SK-N-SH (cell line): ENCODE measurements at regions not wholly inside any gene's neighbourhood (a gene's known extent, or its start where the extent isn't known, plus 50 kb on each side); places are given as distances from the start of the nearest gene placed in this dataset.

ENCODE experiments used
- CTCF ChIA-PET: fragments of 300-600, 350-600 bp; formaldehyde crosslinking; extraction: SDS; loops from one replicate; lab custom pipeline; 2021; lab: Yijun Ruan, JAX
- POLR2A ChIA-PET: fragments of 350-600 bp; sonication (Branson Sonifier 250); formaldehyde crosslinking; extraction: SDS; loops from one replicate; lab custom pipeline; 2020; ENCODE audit warnings: antibody characterized with exemption, inconsistent platforms; lab: Yijun Ruan, JAX
- DNase-seq: peaks from one replicate; pipeline ENCODE4 v3.0.0; 2012
- H2AFZ ChIP-seq: fragments of 200-600 bp; sonication (generic); 2 replicates; pipeline ENCODE4 v1.8.1; 2016; ENCODE audit warnings: antibody characterized with exemption, mild to moderate bottlenecking, low read depth
- H3F3A ChIP-seq: fragments of 200-600 bp; sonication (generic); replicated peaks from 2 replicates; pipeline ENCODE3; 2016; ENCODE audit warnings: antibody characterized with exemption, mild to moderate bottlenecking; ENCODE audit not compliant: insufficient read depth
- H3K27ac ChIP-seq, 2 experiments: fragments of 200-500 bp in 1 of 2; fragments of 200-600 bp in 1 of 2; sonication (Bioruptor generic) in 1 of 2; sonication (generic), shearing (Covaris generic) in 1 of 2; 2 replicates each; pipeline versions ENCODE4 v1.5.1 to v1.6.1; 2014 to 2016; ENCODE audit warnings: low read depth in 2 of 2, inconsistent platforms in 1 of 2, low read length in 1 of 2, mild to moderate bottlenecking in 1 of 2, mixed read lengths in 1 of 2
- H3K27me3 ChIP-seq: fragments of 200-600 bp; sonication (generic), shearing (Covaris generic); 2 replicates; pipeline ENCODE4 v1.6.1; 2016; ENCODE audit warnings: mixed run types; ENCODE audit not compliant: insufficient read depth
- H3K36me3 ChIP-seq, 2 experiments: fragments of 200-500 bp in 1 of 2; fragments of 200-600 bp in 1 of 2; sonication (Bioruptor generic) in 1 of 2; sonication (generic) in 1 of 2; replicated peaks in 1 of 2; 2 replicates each; pipeline versions ENCODE3 to v1.5.1; 2014 to 2016; ENCODE audit warnings: low read length in 1 of 2, mild to moderate bottlenecking in 1 of 2; ENCODE audit not compliant: insufficient read depth in 2 of 2, control insufficient read depth in 1 of 2
- H3K4me1 ChIP-seq, 2 experiments: fragments of 200-500 bp in 1 of 2; fragments of 200-600 bp in 1 of 2; sonication (Bioruptor generic) in 1 of 2; sonication (generic), shearing (Covaris generic) in 1 of 2; 2 replicates each; pipeline versions ENCODE4 v1.5.1 to v1.6.1; 2014 to 2016; ENCODE audit warnings: low read depth in 1 of 2, low read length in 1 of 2, mixed run types in 1 of 2; ENCODE audit not compliant: insufficient read depth in 2 of 2, control insufficient read depth in 1 of 2
- H3K4me2 ChIP-seq: fragments of 200-600 bp; sonication (generic), shearing (Covaris generic); 2 replicates; pipeline ENCODE4 v1.6.1; 2017; ENCODE audit warnings: mixed run types
- H3K4me3 ChIP-seq, 2 experiments: fragments of 200-500 bp in 1 of 2; fragments of 200-600 bp in 1 of 2; sonication (Bioruptor generic) in 1 of 2; sonication (generic), shearing (Covaris generic) in 1 of 2; 2 replicates each; pipeline versions ENCODE4 v1.5.1 to v1.8.1; 2014 to 2016; ENCODE audit warnings: low read depth in 2 of 2, inconsistent platforms in 1 of 2, low read length in 1 of 2, mild to moderate bottlenecking in 1 of 2, mixed read lengths in 1 of 2, moderate library complexity in 1 of 2
- H3K79me2 ChIP-seq: fragments of 200-600 bp; sonication (generic); 2 replicates; pipeline ENCODE4 v1.8.1; 2017; ENCODE audit warnings: mild to moderate bottlenecking; ENCODE audit not compliant: insufficient read depth
- H3K9ac ChIP-seq: fragments of 200-600 bp; sonication (generic); 2 replicates; pipeline ENCODE4 v1.6.1; 2017; ENCODE audit warnings: mixed run types
- H3K9me2 ChIP-seq: fragments of 200-600 bp; sonication (generic); 2 replicates; pipeline ENCODE4 v1.6.1; 2017; ENCODE audit warnings: mixed run types
- H3K9me3 ChIP-seq: fragments of 200-600 bp; sonication (generic); 2 replicates; pipeline ENCODE4 v1.6.1; 2017; ENCODE audit warnings: mixed run types, mild to moderate bottlenecking, moderate library complexity
- H4K20me1 ChIP-seq: fragments of 200-600 bp; sonication (generic); 2 replicates; pipeline ENCODE4 v1.6.1; 2017; ENCODE audit warnings: mild to moderate bottlenecking, mixed run types; ENCODE audit not compliant: insufficient read depth
- CTCF ChIP-seq: fragments of 200-600 bp; sonication (generic); IDR thresholded peaks from 2 replicates; pipeline ENCODE4 v1.6.1; 2017; ENCODE audit warnings: antibody characterized with exemption, mild to moderate bottlenecking, moderate library complexity
- FOSL2 ChIP-seq: IDR thresholded peaks from 2 replicates; pipeline ENCODE4 v1.4.0; 2012; ENCODE audit warnings: low read depth, mild to moderate bottlenecking, moderate library complexity, borderline replicate concordance
- GABPA ChIP-seq: IDR thresholded peaks from 2 replicates; pipeline ENCODE4 v1.4.0; 2012; ENCODE audit warnings: low read depth, mild to moderate bottlenecking
- GATA2 ChIP-seq: sonication (generic); formaldehyde crosslinking; IDR thresholded peaks from 2 replicates; pipeline ENCODE4 v1.5.0; 2020; ENCODE audit warnings: mild to moderate bottlenecking, missing genetic modification reagents
- JUND ChIP-seq: IDR thresholded peaks from 2 replicates; pipeline ENCODE4 v1.4.0; 2012
- MEF2A ChIP-seq: IDR thresholded peaks from 2 replicates; pipeline ENCODE4 v1.4.0; 2012; ENCODE audit warnings: low read depth, borderline replicate concordance
- MXI1 ChIP-seq: IDR thresholded peaks from 2 replicates; pipeline ENCODE4 v1.6.1; 2012; ENCODE audit warnings: mild to moderate bottlenecking, low read depth, low read length, improper control_type of control experiment
- NFIC ChIP-seq: IDR thresholded peaks from 2 replicates; pipeline ENCODE4 v1.4.0; 2012; ENCODE audit warnings: borderline replicate concordance
- NRF1 ChIP-seq: IDR thresholded peaks from 2 replicates; pipeline ENCODE4 v1.6.1; 2012; ENCODE audit warnings: low read depth, mild to moderate bottlenecking, low read length
- PBX3 ChIP-seq: IDR thresholded peaks from 2 replicates; pipeline ENCODE4; 2012
- RCOR1 ChIP-seq: fragments of 150-350 bp; IDR thresholded peaks from 2 replicates; pipeline ENCODE4 v1.6.1; 2017; ENCODE audit warnings: antibody characterized with exemption, low read length
- RXRA ChIP-seq: IDR thresholded peaks from 2 replicates; pipeline ENCODE4 v1.4.0; 2012; ENCODE audit warnings: low read depth, mild to moderate bottlenecking, borderline replicate concordance
- SIN3A ChIP-seq: IDR thresholded peaks from 2 replicates; pipeline ENCODE4 v1.6.1; 2012; ENCODE audit warnings: low read depth, mild to moderate bottlenecking, low read length, moderate library complexity, borderline replicate concordance
- TCF12 ChIP-seq: IDR thresholded peaks from 2 replicates; pipeline ENCODE4 v1.4.0; 2012
- TEAD4 ChIP-seq: IDR thresholded peaks from 2 replicates; pipeline ENCODE4 v1.4.0; 2012; ENCODE audit warnings: mild to moderate bottlenecking, borderline replicate concordance; ENCODE audit not compliant: insufficient read depth
- USF1 ChIP-seq: IDR thresholded peaks from 2 replicates; pipeline ENCODE4 v1.4.0; 2012; ENCODE audit warnings: low read depth, borderline replicate concordance
- USF2 ChIP-seq: fragments of 150-350 bp; IDR thresholded peaks from 2 replicates; pipeline ENCODE4 v1.6.1; 2017; ENCODE audit warnings: antibody characterized with exemption, low read length, low read depth, borderline replicate concordance
- YY1 ChIP-seq: IDR thresholded peaks from 2 replicates; pipeline ENCODE4 v1.4.0; 2012; ENCODE audit warnings: low read depth, mild to moderate bottlenecking
- ZBTB33 ChIP-seq: IDR thresholded peaks from 2 replicates; pipeline ENCODE4 v1.4.0; 2012; ENCODE audit warnings: low read depth, borderline replicate concordance
- WGBS: methylation state at CpG from one replicate; pipeline ENCODE4 v1.1.6; 2017; ENCODE audit warnings: low lambda C conversion rate; 5-methylcytosine and 5-hydroxymethylcytosine counted together

GRCh38 chr1:87914396-87914795 is 585.7 kb downstream of the LMO4 start:
- Histone ChIP-seq H3K9me2 (no peaks in the 10 kb centered on the region), H3K36me3 (no peaks in the 10 kb centered on the region), H3K27me3 (no peaks in the 10 kb centered on the region), H2AFZ (no peak overlapping the region), H4K20me1 (no peaks in the 10 kb centered on the region), H3K9me3 (0 out of 2 replicates have a peak, but pooled peaks cover 4% of the 10 kb centered on the region), H3K4me2 (no peak overlapping the region), H3K27ac (no peak overlapping the region), H3K4me3 (no peak overlapping the region), H3K4me1 (no peaks in the 10 kb centered on the region), H3K9ac (no peak overlapping the region), H3K79me2 (no peaks in the 10 kb centered on the region), H3F3A (no peaks in the 10 kb centered on the region)
- no peak for TF ChIP-seq YY1
- no peak for TF ChIP-seq ZBTB33
- TF ChIP-seq NFIC, result no peak
- TF ChIP-seq NRF1, result no peak
- TF ChIP-seq PBX3, result no peak
- TF ChIP-seq RCOR1, result no peak
- no peak for TF ChIP-seq USF2
- TF ChIP-seq MXI1, result no peak
- TF ChIP-seq TEAD4, result no peak
- no peak for TF ChIP-seq FOSL2
- TF ChIP-seq GABPA, result no peak
- TF ChIP-seq USF1, result no peak
- TF ChIP-seq GATA2 (CRISPR knock-in tag), result no peak
- TF ChIP-seq TCF12, result no peak
- no peak for DNase-seq
- POLR2A ChIA-PET, result no interaction called here
- CTCF ChIA-PET, result no interaction called here

- Histone ChIP-seq H4K20me1 (no peaks in the 10 kb centered on the region), H3K4me3 (no peak overlapping the region), H3K9ac (no peak overlapping the region), H3K9me2 (no peaks in the 10 kb centered on the region), H3K79me2 (no peaks in the 10 kb centered on the region), H3K27ac (no peak overlapping the region), H3K27me3 (no peaks in the 10 kb centered on the region), H3K4me2 (no peak overlapping the region), H3K36me3 (no peaks in the 10 kb centered on the region), H3K4me1 (no peaks in the 10 kb centered on the region), H3K9me3 (0 out of 2 replicates have a peak, but pooled peaks cover 4% of the 10 kb centered on the region), H2AFZ (no peak overlapping the region), H3F3A (no peaks in the 10 kb centered on the region)
- TF ChIP-seq SIN3A, result no peak
- no peak for TF ChIP-seq RXRA
- TF ChIP-seq JUND, result no peak
- TF ChIP-seq NRF1, result no peak
- TF ChIP-seq MEF2A, result no peak
- no peak for TF ChIP-seq USF1
- no peak for TF ChIP-seq CTCF
- DNase-seq, result no peak
- ChIA-PET CTCF (no interaction called here), POLR2A (no interaction called here)
- 97% methylated on average over 2 of the region's 2 CpGs for WGBS
Measured at GRCh38 chr1:87915771-87916170, 587.1 kb downstream of the LMO4 start.
